K562 (cell line): ENCODE measurements at regions not wholly inside any gene's neighbourhood (a gene's known extent, or its start where the extent isn't known, plus 50 kb on each side); places are given as distances from the start of the nearest gene placed in this dataset.

Experiments used
- ATAC-seq: fragments of 200-7000 bp; cut with Tn5 transposase; 3 replicates; pipeline ENCODE4 v1.9.1; 2020; ENCODE audit warnings: moderate library complexity
- BruUV-seq: library from RNA; stranded (reverse); fragments of 400-500 nt; replicated peaks from 2 replicates; lab custom pipeline; 2021; lab: Mats Ljungman, UMichigan
- CTCF ChIA-PET: fragments of 300-600 bp; formaldehyde crosslinking; extraction: SDS; loops from one replicate; lab custom pipeline; 2021; ENCODE audit warnings: low intra/inter-chr PET ratio; lab: Yijun Ruan, JAX
- POLR2A ChIA-PET: fragments of 300-600, 350-650 bp; sonication (Branson Sonifier 250); formaldehyde crosslinking; extraction: SDS; loops from one replicate; lab custom pipeline; 2021; ENCODE audit warnings: antibody characterized with exemption, inconsistent platforms; lab: Yijun Ruan, JAX
- DNase-seq, 4 experiments: peaks; one replicate each; pipeline versions ENCODE4 v3.0.0 to v3.0.0-alpha.2; 2011 to 2018; ENCODE audit warnings: low spot score in 3 of 4, mixed read lengths in 3 of 4; ENCODE audit errors: extremely low read depth in 1 of 4
- FAIRE-seq: peaks from 2 replicates; lab custom pipeline; 2011; peaks lifted over from hg19 to GRCh38; lab: Jason Lieb, UNC
- H2AFZ ChIP-seq: 2 replicates; pipeline ENCODE4 v1.6.0; 2011; ENCODE audit warnings: low read depth, low read length, control low read depth, inconsistent platforms
- H3K27ac ChIP-seq: fragments of 200-600 bp; 3 replicates; pipeline ENCODE4 v1.8.0; 2011; ENCODE audit warnings: low read depth, mild to moderate bottlenecking, control low read depth, inconsistent platforms, low read length, moderate library complexity, mixed read lengths; ENCODE audit errors: extremely low read depth
- H3K27me3 ChIP-seq, 2 experiments: fragments of 300-600 bp in 1 of 2; 2 replicates in 1 of 2; 3 replicates in 1 of 2; pipeline versions ENCODE4 v1.6.0 to v1.8.0; 2011; ENCODE audit warnings: inconsistent platforms in 2 of 2, low read length in 2 of 2, mild to moderate bottlenecking in 1 of 2, mixed read lengths in 1 of 2, moderate library complexity in 1 of 2; ENCODE audit not compliant: control insufficient read depth in 2 of 2, insufficient read depth in 2 of 2
- H3K36me3 ChIP-seq: fragments of 300-600 bp; 3 replicates; pipeline ENCODE4 v1.8.0; 2011; ENCODE audit warnings: mild to moderate bottlenecking, low read length, inconsistent platforms; ENCODE audit not compliant: control insufficient read depth, insufficient read depth
- H3K4me1 ChIP-seq, 2 experiments: fragments of 200-600 bp in 1 of 2; replicated peaks in 1 of 2; 2 replicates in 1 of 2; 3 replicates in 1 of 2; pipeline versions ENCODE4 v1.5.1 to v1.8.0; 2011; ENCODE audit warnings: inconsistent platforms in 2 of 2, low read length in 2 of 2, mild to moderate bottlenecking in 1 of 2, mixed read lengths in 1 of 2, moderate library complexity in 1 of 2; ENCODE audit not compliant: control insufficient read depth in 2 of 2, insufficient read depth in 2 of 2
- H3K4me2 ChIP-seq: 2 replicates; pipeline ENCODE4 v1.6.1; 2011; ENCODE audit warnings: low read length, control low read depth, inconsistent platforms, mixed read lengths; ENCODE audit not compliant: insufficient read depth
- H3K4me3 ChIP-seq: fragments of 200-600 bp; sonication (generic), shearing (Covaris generic); 2 replicates; pipeline ENCODE4 v1.5.1; 2016; ENCODE audit warnings: control low read depth, inconsistent platforms
- H3K79me2 ChIP-seq: fragments of 200-600 bp; 3 replicates; pipeline ENCODE4 v1.8.0; 2011; ENCODE audit warnings: low read length, inconsistent platforms; ENCODE audit not compliant: control insufficient read depth, insufficient read depth
- H3K9ac ChIP-seq, 2 experiments: 2 replicates each; pipeline versions ENCODE4 v1.6.0 to v1.6.1; 2011; ENCODE audit warnings: low read depth in 2 of 2, low read length in 2 of 2, control low read depth in 1 of 2, inconsistent platforms in 1 of 2, mild to moderate bottlenecking in 1 of 2, mixed read lengths in 1 of 2; ENCODE audit not compliant: insufficient read depth in 1 of 2
- H3K9me1 ChIP-seq: one replicate; pipeline ENCODE4 v1.6.0; 2011; ENCODE audit warnings: inconsistent platforms, mild to moderate bottlenecking, low read length, moderate library complexity; ENCODE audit not compliant: control insufficient read depth, insufficient read depth
- H3K9me3 ChIP-seq: replicated peaks from 2 replicates; pipeline ENCODE4 v1.5.1; 2011; ENCODE audit warnings: low read depth, low read length, inconsistent platforms; ENCODE audit not compliant: control insufficient read depth, insufficient read depth
- H4K20me1 ChIP-seq: replicated peaks from 2 replicates; pipeline ENCODE4 v1.6.1; 2011; ENCODE audit warnings: low read length, inconsistent platforms, mixed read lengths; ENCODE audit not compliant: control insufficient read depth, insufficient read depth
- CBFA2T2 ChIP-seq: fragments of 450-650 bp; conservative IDR thresholded peaks from 2 replicates; pipeline ENCODE4 v1.6.1; 2017; ENCODE audit warnings: mild to moderate bottlenecking
- CBX3 ChIP-seq, 2 experiments: IDR thresholded peaks; 1 replicate in 1 of 2; 2 replicates in 1 of 2; pipeline ENCODE4 v1.6.1; 2012; ENCODE audit warnings: inconsistent platforms in 2 of 2, low read length in 2 of 2, borderline replicate concordance in 1 of 2, control low read depth in 1 of 2
- DNMT1 ChIP-seq: fragments of 450-650 bp; IDR thresholded peaks from 2 replicates; pipeline ENCODE4 v1.6.1; 2016; ENCODE audit warnings: antibody characterized with exemption, mild to moderate bottlenecking
- ETV6 ChIP-seq, 3 experiments: fragments of 150-350 bp in 1 of 3; sonication (generic) in 1 of 3; formaldehyde crosslinking in 1 of 3; IDR thresholded peaks; 2 replicates each; pipeline versions ENCODE4 v1.6.1 to v1.8.0; 2014 to 2022; ENCODE audit warnings: borderline replicate concordance in 2 of 3, low read depth in 2 of 3, antibody characterized with exemption in 1 of 3, low read length in 1 of 3, mild to moderate bottlenecking in 1 of 3, missing genetic modification reagents in 1 of 3
- KAT2B ChIP-seq: IDR thresholded peaks from one replicate; pipeline ENCODE4 v1.6.1; 2012; ENCODE audit warnings: low read depth, mild to moderate bottlenecking, control low read depth, inconsistent platforms, low read length, moderate library complexity
- NEUROD1 ChIP-seq: fragments of 150-350 bp; IDR thresholded peaks from 2 replicates; pipeline ENCODE4 v1.6.1; 2014; ENCODE audit warnings: borderline replicate concordance, low read length, low read depth; ENCODE audit not compliant: partially characterized antibody
- RAD21 ChIP-seq, 2 experiments: fragments of 250-450 bp in 1 of 2; fragments of 450-650 bp in 1 of 2; sonication (Bioruptor Pico) in 1 of 2; formaldehyde crosslinking in 1 of 2; IDR thresholded peaks in 1 of 2; conservative IDR thresholded peaks in 1 of 2; 2 replicates each; pipeline versions ENCODE4 v1.4.0 to v1.8.0; 2020 to 2022; ENCODE audit warnings: mild to moderate bottlenecking in 2 of 2, moderate library complexity in 1 of 2
- RB1 ChIP-seq: fragments of 450-650 bp; IDR thresholded peaks from 2 replicates; pipeline ENCODE4 v1.6.1; 2017; ENCODE audit warnings: low read depth, mild to moderate bottlenecking
- SIN3A ChIP-seq, 2 experiments: fragments of 150-350 bp in 1 of 2; IDR thresholded peaks; 2 replicates each; pipeline ENCODE4 v1.6.1; 2011 to 2016; ENCODE audit warnings: borderline replicate concordance in 2 of 2, low read depth in 2 of 2, low read length in 2 of 2, mild to moderate bottlenecking in 2 of 2, moderate library complexity in 2 of 2; ENCODE audit not compliant: control insufficient read depth in 1 of 2
- ZNF785 ChIP-seq: fragments of 250-450 bp; sonication (Bioruptor Pico); IDR thresholded peaks from 2 replicates; pipeline ENCODE4 v1.4.0; 2020; ENCODE audit warnings: mild to moderate bottlenecking
- in situ Hi-C: fragments of 300-500 bp; cut with MboI; formaldehyde crosslinking; loops from 4 replicates; pipeline ENCODE4 v1.15.0; 2018; ENCODE audit warnings: inconsistent platforms, mixed read lengths
- intact Hi-C: fragments of 100-400 bp; cut with micrococcal nuclease; formaldehyde crosslinking; loops from 2 replicates; pipeline ENCODE4 v1.14.2; 2022
- TF ChIP-seq, protein P1 (sequence below): fragments of 450-650 bp; formaldehyde crosslinking; IDR thresholded peaks from 2 replicates; pipeline ENCODE4 v1.4.0; 2020; ENCODE audit warnings: mild to moderate bottlenecking, moderate library complexity
- TF ChIP-seq, protein P2 (sequence below): fragments of 450-650 bp; IDR thresholded peaks from 2 replicates; pipeline ENCODE4 v1.6.1; 2016; ENCODE audit warnings: low read depth

GRCh38 chr3:20516311-20516710, 330.3 kb upstream of the SGO1 start:
- Histone ChIP-seq H3K4me3 (no peak overlapping the region), H2AFZ (no peak overlapping the region), H3K4me2 (no peak overlapping the region), H3K36me3 (no peaks in the 10 kb centered on the region), H3K9me1 (no peaks in the 10 kb centered on the region), H3K27me3 (no peaks in the 10 kb centered on the region), H3K79me2 (no peaks in the 10 kb centered on the region), H3K9ac (no peak overlapping the region), H4K20me1 (no peaks in the 10 kb centered on the region), H3K27ac (no peak overlapping the region), H3K9me3 (no peaks in the 10 kb centered on the region), H3K4me1 (no peaks in the 10 kb centered on the region)
- no peak for ATAC-seq
- no peak for DNase-seq
- CTCF ChIA-PET, result no interaction called here
- no peak for TF ChIP-seq RAD21 (CRISPR knock-in tag; conservative IDR thresholded peaks at IDR 0.05 in 1 of 2, IDR thresholded peaks at IDR 0.05 in 1 of 2)
- TF ChIP-seq CBFA2T2, result no peak
- TF ChIP-seq ZNF785 (CRISPR knock-in tag), result no peak
- TF ChIP-seq ETV6 (IDR thresholded peaks at IDR 0.05; ENCODE audit: borderline replicate concordance in 1 of 2, low read depth in 2 of 2, low read length in 1 of 2), result no peak
- TF ChIP-seq ETV6 (CRISPR knock-in tag; IDR thresholded peaks at IDR 0.05; ENCODE audit: borderline replicate concordance), result no peak
- no peak for TF ChIP-seq DNMT1
- no peak for TF ChIP-seq RB1
- TF ChIP-seq, protein P1, sequence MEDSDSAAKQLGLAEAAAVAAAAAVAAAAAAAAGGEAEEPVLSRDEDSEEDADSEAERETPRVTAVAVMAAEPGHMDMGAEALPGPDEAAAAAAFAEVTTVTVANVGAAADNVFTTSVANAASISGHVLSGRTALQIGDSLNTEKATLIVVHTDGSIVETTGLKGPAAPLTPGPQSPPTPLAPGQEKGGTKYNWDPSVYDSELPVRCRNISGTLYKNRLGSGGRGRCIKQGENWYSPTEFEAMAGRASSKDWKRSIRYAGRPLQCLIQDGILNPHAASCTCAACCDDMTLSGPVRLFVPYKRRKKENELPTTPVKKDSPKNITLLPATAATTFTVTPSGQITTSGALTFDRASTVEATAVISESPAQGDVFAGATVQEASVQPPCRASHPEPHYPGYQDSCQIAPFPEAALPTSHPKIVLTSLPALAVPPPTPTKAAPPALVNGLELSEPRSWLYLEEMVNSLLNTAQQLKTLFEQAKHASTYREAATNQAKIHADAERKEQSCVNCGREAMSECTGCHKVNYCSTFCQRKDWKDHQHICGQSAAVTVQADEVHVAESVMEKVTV (CRISPR knock-in tag), result no peak
- TF ChIP-seq SIN3A (IDR thresholded peaks at IDR 0.05; ENCODE audit: borderline replicate concordance in 2 of 2, control insufficient read depth in 1 of 2, low read depth in 2 of 2, low read length in 2 of 2), result no peak
- no peak for TF ChIP-seq CBX3 (IDR thresholded peaks at IDR 0.05; ENCODE audit: borderline replicate concordance in 1 of 2, low read length in 2 of 2)
- TF ChIP-seq NEUROD1, result no peak
- TF ChIP-seq, protein P2, sequence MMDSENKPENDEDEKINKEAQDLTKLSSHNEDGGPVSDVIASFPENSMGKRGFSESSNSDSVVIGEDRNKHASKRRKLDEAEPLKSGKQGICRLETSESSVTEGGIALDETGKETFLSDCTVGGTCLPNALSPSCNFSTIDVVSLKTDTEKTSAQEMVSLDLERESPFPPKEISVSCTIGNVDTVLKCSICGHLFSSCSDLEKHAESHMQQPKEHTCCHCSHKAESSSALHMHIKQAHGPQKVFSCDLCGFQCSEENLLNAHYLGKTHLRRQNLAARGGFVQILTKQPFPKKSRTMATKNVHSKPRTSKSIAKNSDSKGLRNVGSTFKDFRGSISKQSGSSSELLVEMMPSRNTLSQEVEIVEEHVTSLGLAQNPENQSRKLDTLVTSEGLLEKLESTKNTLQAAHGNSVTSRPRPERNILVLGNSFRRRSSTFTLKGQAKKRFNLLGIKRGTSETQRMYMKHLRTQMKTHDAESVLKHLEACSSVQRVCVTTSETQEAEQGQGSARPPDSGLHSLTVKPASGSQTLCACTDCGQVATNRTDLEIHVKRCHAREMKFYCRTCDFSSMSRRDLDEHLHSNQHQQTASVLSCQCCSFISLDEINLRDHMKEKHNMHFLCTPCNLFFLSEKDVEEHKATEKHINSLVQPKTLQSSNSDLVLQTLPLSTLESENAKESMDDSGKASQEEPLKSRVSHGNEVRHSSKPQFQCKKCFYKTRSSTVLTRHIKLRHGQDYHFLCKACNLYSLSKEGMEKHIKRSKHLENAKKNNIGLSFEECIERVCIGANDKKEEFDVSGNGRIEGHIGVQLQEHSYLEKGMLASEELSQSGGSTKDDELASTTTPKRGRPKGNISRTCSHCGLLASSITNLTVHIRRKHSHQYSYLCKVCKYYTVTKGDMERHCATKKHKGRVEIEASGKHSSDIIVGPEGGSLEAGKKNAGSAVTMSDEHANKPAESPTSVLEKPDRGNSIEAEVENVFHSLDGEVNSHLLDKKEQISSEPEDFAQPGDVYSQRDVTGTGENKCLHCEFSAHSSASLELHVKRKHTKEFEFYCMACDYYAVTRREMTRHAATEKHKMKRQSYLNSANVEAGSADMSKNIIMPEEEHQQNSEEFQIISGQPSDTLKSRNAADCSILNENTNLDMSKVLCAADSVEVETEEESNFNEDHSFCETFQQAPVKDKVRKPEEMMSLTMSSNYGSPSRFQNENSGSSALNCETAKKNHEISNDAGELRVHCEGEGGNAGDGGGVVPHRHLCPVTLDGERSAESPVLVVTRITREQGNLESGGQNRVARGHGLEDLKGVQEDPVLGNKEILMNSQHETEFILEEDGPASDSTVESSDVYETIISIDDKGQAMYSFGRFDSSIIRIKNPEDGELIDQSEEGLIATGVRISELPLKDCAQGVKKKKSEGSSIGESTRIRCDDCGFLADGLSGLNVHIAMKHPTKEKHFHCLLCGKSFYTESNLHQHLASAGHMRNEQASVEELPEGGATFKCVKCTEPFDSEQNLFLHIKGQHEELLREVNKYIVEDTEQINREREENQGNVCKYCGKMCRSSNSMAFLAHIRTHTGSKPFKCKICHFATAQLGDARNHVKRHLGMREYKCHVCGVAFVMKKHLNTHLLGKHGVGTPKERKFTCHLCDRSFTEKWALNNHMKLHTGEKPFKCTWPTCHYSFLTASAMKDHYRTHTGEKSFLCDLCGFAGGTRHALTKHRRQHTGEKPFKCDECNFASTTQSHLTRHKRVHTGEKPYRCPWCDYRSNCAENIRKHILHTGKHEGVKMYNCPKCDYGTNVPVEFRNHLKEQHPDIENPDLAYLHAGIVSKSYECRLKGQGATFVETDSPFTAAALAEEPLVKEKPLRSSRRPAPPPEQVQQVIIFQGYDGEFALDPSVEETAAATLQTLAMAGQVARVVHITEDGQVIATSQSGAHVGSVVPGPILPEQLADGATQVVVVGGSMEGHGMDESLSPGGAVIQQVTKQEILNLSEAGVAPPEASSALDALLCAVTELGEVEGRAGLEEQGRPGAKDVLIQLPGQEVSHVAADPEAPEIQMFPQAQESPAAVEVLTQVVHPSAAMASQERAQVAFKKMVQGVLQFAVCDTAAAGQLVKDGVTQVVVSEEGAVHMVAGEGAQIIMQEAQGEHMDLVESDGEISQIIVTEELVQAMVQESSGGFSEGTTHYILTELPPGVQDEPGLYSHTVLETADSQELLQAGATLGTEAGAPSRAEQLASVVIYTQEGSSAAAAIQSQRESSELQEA, result no peak
- no peak for TF ChIP-seq KAT2B
- BruUV-seq, result no TSS peak
- POLR2A ChIA-PET, result interaction anchor here (0.6 kb wide), 1 partner anchor 590 kb away, joined by 4 read pairs; no protein-coding TSS in a partner anchor
- in situ Hi-C loops, result no loop called here
- no peak for FAIRE-seq
- intact Hi-C loops, result no loop called here
